ENCODE measurements at regions not wholly inside any gene's neighbourhood (a gene's known extent, or its start where the extent isn't known, plus 50 kb on each side); places are given as distances from the start of the nearest gene placed in this dataset.
"Not testable (repeated sequence)": the region's sequence is repeated elsewhere in the genome, so short reads cannot be mapped to it uniquely, and the experiment has no call there.

DNA sequence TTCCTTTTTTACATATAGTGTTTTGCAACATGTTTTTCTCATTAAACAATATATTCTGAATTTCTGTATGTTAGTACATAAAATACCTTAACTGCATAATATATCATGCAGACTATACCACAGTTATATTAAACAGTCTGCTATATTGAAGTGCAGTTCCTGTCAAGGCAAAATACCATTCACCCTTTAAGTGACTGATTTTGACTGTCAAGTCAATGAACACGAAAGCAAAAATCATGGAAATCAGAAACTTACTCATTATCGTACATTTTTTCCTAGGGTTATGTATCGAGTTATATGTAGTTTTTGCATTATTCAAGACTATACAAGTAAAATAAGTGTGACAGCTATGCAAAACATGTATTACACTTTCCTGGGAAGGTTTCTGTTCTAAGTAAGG lies 361.6 kb upstream of the MAP2 start:
- no peak for DNase-seq (ENCODE audit: low spot score)

DNA sequence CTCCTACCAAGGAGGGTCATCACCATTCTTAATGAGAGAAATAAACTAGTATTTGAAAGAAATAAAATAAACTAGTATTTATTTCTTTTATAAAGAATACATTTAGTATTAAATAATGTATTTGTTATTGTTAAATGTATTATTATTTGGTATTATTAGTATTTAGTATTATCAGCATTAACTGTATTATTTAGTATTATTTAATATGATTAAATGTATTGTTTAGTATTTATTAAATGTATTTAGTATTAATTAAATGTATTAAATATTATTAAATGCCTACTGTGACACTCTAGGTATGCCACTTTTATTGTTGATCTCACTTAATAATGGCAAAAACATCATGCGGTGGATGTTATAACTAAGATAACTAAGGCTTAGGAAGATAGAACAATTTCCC lies 353.6 kb upstream of the MAP2 start:
- no peak for DNase-seq (ENCODE audit: low spot score)

DNA sequence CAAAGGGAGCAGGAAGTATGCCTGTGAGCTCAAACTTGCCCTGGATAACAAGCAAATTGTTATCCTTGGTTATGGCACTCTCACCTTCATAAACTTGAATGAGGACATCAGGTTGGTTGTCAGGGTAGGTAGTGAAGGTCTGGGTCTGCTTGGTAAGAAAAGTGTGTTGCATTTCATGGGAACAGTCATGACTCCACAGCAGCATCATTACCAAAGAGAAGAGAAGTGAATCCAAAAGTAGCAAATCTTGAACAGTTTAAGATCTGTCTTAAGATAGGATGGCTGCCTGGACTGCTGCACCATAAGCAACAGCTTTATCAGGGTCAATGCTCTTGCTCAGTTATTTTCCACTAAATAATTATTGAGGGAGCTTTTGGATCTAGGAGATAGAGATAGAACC lies 350.7 kb upstream of the MAP2 start:
- no peak for DNase-seq (ENCODE audit: low spot score)

DNA sequence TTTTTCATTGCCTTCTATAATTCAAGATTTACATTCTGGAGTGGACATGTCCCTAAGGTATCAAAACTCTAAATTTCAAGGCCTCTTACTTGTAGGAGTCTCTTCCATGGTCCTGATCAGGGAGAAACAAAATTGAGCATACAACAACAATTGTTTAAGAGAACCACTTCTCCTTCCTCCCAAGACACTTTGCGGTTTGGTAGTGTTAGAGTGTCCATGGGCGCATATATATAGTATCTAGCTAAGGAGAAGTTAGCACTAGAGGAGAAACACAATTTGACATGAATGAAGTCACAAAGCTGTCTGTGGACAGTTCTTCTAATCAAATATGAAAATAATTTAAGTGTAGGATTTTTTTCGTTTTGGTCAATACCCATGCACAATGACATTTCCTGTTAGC lies 349.1 kb upstream of the MAP2 start:
- no peak for DNase-seq (ENCODE audit: low spot score)

DNA sequence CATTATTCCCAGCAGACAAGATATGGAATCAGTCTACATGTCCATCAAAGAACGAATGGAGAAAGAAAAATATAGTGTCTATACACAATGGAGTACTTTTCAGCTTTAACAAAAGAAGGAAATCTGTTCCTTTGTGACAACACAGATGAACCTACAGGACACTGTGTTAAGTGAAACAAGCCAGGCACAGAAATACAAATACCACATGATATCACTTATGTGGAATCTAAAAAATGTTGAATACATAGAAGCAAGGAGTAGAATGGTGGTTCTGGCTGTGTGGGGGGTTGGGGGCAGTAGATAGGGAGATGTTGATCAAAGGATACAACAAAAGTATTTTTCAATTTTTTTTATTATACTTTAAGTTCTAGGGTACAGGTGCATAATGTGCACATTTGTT lies 347.7 kb upstream of the MAP2 start:
- DNase-seq (ENCODE audit: low spot score) = no peak

DNA sequence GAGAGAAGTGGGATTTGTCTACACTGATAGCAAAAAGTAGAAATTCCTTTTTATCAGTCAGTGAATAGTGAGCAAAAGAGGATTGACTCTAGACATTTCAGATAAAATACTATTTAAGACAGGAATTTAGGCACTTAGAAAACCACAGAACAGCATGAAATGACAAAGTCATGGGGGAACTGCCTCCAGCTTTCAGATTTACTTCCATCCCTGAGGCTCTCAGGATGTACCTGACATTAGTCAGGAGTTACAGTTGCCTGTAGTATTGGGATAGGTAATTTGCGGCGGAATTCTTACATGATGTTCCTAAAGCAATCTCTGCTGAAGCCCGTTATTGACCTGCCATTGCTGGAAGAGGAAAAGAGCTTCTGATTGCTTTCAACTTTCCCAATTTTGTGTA lies 337.1 kb upstream of the MAP2 start:
- DNase-seq (ENCODE audit: low spot score) = no peak

DNA sequence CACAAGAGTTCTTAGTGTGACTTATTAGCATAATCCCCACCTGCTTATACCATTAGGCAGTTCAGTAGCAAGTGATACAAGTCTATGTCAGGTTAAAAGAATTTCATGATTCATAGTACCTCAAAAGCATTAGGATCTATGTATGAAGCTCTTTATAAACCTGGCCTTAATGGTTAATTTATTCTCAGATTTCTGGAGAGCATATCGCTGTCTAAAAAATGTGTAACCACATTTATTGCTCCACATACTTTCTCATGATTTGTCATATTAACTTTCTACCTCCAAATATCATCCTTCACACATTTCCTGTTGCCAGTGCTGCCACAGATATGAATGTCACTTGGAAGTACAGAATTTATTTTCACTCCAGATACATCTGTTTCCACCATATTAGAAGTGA lies 332.8 kb upstream of the MAP2 start:
- DNase-seq (ENCODE audit: low spot score) = no peak

DNA sequence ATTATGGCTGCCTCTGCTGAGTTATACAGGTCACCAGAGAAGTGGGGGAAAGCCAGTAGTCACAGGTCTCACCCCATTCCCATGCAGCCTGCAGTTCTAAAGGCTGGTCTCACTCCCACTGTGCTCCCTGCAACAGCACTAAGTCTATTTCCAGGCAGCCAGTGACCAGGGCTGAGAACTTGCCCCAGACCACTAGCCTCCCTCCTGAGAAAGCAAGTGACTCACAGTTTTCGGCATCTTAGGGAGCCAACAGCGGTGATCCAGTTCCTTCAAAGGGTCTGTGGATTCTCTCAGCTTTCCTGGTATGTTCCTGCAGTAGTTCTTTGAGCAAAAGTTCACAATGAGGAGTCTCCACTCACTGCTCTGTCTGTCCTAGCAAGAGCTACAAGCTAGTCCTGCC lies 329.6 kb upstream of the MAP2 start:
- DNase-seq (ENCODE audit: low spot score) = no peak

DNA sequence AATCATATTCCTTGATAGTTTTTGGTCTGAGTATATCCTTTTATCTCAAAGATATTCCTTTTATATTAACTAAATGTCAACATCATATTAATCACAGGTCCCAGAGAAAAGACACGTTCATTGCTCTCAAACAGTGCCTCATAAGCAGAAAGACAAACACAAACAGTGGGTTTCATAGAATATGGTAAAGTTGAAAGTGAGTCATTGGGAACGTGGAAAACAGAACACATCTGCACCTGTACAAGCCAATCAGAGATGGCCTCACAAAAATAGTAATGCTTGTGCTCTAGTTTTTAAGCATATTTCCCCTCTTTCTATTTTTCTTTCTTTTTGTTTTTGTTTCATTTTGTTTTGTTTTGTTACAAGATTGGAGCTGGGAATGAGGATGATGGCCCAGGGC lies 328.4 kb upstream of the MAP2 start:
- no peak for DNase-seq (ENCODE audit: low spot score)

DNA sequence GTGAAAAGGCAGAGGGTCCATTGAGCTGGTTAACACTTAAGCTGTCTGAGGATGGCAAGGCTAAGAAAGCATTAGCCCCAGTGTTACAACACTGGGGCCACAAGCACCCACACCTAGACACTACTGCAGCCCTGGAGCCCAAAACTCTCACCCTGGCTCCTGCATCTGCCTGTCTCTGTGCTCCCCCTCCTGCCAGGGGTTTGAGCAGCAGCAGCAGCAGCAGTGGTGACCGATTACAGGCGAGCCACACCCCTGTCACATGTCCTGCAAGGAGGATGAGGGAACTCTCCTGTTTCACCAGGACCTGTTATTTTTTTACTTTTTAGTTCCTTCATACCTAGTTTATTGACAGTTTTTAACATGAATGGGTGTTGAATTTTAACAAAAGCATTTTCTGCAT lies 326.7 kb upstream of the MAP2 start:
- no peak for DNase-seq (ENCODE audit: low spot score)

DNA sequence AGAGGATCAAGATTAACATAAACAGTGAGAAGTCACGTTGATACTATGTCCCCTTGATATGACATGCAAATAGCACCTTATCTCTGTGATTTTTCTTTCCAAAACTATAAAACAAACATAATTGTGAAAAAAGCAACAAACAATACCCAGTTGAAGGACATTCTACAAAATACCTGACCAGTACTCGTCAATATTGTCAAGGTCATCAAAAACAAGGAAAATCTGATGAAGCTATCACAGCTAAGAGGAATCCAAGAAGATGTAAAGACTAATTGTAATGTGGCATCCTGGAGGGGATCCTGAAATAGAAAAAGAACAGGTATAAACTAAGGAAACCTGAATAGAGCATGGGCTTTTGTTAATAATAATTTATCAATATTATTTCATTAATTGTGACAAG lies 321.5 kb upstream of the MAP2 start:
- no peak for DNase-seq (ENCODE audit: low spot score)

DNA sequence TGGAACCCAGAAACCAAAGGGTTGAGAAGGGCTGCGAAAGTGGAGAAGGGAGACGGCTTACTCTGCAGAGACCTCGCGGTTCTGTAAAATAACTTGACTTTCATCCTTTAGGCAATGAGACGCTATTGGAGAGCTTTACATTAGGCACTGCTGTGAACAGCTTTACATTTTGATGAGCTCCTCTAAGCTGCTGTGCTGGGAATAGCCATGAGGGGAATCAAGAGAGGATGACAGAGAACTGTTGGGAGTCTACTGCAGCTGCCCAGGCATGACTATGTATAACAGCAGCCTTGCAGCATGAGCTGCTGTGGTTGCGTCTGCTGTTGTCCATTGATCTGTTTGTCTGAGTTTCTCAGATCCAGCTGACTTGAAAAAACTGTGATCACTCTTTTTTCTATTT lies 310.8 kb upstream of the MAP2 start:
- no peak for DNase-seq (ENCODE audit: low spot score)

DNA sequence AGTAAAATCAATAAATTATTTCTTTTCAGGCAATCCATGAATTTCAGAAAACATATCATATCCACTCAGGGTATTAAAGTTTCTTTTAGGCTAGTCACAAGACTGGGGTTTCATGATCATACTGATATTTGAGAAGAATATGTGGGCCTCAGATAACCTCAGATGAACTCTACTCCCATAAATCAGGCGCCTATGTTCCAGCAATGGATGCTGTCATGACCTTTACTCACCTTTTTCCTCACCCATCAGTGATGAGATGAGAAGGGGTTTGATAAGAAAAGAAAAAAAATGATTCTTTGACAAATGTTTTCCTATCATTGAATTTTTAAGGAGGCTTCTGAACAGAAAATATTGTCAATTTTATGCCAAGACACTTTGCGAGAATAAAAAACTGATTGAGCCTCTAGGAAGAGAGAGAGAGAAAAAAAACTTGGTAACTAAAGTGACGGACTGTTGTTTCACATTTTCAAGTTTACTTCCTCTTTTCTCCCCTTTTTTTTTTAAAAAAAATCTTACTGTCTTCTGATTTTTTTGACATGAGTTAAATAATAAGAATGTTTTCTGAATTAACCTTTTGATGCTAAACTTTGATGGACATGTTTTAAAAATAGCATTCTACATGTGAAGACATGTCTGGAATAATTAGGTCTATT lies 309.1 kb upstream of the MAP2 start:
- no peak for DNase-seq (ENCODE audit: low spot score)

DNA sequence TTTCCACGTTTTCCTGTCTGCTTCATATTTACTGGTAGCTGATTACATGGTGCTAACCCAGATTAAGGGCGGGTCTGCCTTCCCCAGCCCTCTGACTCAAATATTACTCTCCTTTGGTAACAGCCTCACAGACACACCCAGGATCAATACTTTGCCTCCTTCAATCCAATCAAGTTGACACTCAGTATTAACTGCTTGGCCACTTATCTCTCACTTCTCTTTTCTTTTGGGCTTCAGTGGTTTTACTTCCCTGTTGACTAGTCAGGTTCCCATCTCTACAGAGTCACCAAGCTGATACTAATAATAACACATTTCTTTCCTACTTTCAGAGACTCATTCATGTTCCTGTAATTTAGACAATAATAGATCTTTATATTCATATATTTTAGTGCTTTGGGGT lies 302.2 kb upstream of the MAP2 start:
- no peak for DNase-seq (ENCODE audit: low spot score)

DNA sequence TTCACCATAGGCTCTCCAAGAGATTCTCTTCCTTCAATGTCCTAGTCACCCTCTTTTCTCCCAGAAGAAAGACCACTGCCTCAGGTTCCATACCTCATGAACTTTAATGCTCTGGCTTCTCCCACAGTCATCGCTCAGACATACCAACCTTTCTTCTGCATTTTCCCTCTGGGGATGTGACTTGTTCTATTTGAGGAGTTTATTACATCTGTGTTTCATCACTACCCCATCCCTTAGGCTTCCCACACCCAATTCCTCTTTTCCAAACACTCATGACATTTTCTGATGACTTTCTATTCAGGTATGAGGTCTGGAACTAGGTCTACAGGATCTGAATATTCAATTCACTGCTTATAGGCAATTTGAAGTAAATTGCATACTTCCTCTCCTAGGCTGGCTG lies 298.6 kb upstream of the MAP2 start:
- DNase-seq (ENCODE audit: low spot score) = no peak

DNA sequence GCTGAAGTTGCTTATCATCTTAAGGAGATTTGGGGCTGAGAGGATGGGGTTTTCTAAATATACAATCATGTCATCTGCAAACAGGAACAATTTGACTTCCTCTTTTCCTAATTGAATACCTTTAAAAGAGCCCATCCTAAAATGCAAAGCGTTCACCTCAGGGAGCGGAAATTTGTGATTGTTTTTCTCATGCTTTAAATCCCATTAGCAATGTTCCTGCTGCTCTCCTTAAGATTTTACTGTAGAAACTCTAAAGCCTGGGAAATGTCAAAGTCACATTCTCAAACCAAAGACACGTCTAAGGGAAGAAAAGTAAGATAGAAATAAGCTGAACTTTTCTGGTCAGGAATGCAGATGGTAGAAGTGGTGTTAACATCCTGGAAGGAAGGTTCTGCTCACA lies 285.8 kb upstream of the MAP2 start:
- DNase-seq (ENCODE audit: low spot score) = no peak

DNA sequence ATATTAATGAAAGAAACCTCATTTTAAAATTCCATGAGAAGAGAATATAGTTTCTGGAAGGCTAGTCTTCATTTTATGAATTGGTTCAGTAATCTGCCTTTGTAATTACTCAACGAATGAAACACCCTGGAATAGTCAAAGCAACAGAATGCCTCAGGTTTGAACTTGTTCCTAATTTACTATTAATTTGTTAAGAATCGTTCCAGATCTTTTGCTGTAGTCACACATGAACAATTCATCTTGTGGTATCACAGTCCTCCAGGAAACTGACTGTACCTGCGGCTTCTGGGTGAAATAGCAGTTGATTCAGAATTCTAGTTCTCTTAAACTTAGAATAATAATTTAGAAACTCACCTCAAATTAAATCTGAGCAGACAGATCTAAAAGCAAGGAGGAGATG lies 282.7 kb upstream of the MAP2 start:
- no peak for DNase-seq (ENCODE audit: low spot score)

DNA sequence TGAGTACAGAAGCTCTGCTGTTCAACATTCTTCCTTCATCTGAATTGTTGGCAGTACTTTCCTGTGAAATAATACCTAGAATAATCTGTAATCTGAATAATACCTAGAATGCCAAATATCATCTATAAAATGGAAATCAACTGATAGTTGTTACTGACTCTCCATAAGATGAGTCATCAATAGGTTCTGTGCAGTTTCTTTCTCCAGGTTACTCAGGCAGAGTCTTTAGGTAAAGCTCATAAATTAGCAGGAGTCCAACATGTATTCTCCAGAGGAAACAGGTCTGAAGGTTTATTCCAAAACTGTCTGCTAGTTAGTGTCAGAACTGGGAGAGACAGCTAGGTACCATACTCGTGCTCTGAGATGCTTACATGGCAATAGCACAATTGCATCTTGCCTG lies 282.0 kb upstream of the MAP2 start:
- DNase-seq (ENCODE audit: low spot score) = no peak

DNA sequence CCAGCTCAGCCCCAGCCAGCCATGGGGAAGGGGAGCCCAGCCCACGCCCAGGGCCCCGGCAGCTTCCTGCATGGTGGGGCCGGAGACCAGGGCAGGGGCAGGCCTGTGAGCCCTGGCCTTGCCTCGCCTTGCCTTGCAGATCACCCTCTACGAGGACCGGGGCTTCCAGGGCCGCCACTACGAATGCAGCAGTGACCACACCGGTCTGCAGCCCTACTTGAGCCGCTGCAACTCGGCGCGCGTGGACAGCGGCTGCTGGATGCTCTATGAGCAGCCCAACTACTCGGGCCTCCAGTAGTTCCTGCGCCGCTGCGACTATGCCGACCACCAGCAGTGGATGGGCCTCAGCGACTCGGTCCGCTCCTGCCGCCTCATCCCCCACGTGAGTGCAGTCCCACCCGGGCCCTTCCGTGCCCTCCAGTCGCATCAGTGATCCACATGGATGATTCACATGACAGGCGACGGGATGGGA lies 278.6 kb upstream of the MAP2 start:
- DNase-seq (ENCODE audit: low spot score) = not testable (repeated sequence)

DNA sequence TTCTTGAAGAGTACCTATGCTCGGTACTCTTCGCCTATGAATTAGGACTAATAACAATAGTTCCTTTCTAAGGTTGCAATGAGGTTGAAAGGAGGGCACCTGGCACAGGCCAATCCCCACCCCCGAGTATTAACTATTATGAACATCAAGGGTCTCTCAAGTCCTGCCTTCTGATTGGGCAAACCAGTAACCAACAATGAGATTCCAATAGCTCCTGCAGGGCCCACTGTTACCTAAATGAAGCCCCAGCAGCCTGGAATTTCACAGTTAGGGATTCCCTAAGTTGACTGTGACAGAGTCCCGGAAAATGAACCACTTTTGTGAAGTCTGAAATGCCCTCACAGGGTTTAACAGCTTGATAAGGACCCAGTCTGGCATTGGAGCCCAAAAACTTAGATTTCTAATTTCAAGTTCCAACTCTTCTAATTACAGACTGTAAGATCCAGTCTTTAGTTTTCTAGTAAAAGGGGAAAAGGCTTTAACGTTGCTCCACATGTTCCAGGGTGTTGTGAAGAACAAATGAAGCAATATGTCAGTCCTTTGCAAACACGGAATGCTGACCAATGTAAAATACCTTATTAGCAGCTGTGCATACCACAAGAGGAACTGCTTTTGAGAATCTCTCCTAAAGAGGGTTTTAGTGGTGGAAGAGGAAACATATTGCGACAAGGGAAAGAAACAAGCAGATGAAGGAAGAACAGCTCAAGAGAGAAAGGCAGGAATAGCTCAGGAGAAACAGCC lies 277.7 kb upstream of the MAP2 start:
- DNase-seq (ENCODE audit: low spot score) = no peak

DNA sequence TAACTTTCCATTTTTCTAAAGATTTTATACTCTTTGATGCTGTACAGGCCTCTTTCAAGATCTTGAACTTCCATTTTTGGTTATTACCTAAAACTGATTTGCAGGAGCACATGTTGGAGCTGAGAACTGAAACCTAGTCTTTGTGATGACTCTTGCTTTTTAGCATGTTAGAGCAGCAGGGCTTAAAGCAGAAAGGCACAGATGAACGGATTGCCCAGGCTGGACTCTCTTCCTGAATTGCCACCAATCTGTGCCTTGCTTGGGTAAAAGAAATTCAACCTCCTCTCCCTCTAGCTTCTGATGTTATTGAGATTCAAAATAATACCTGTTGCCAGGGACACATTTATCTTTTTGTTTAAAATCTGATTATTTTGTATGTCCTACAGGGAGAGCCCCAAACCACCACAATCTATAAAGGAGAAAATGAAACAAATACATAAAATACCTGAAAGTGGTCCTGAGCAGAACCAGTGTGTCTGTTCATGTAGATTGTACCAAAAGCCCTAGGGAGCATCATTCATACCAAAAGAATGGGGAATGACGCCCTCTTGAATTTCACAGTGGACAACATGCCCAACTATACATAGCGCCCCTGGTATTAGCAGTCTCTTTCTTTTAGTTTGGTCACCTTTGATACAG lies 277.0 kb upstream of the MAP2 start:
- DNase-seq (ENCODE audit: low spot score) = no peak

DNA sequence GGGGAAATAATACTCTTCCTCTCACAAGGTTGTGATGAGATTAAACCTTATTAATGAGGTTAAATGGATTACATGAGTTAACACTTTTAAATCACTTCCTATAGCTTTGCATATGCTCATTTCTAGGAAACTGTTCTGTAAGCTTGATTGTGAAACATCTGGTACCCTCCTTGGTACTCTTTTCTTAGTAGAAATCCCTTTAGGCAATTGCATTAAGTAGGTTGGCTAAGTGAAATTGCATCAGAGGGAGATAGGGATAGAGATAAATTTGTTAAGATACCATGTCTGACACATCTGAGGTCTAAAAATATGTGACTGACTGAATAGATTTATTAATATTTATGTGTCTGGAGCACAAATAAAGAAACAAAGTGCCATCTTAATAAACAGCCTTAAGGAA lies 275.9 kb upstream of the MAP2 start:
- no peak for DNase-seq (ENCODE audit: low spot score)

DNA sequence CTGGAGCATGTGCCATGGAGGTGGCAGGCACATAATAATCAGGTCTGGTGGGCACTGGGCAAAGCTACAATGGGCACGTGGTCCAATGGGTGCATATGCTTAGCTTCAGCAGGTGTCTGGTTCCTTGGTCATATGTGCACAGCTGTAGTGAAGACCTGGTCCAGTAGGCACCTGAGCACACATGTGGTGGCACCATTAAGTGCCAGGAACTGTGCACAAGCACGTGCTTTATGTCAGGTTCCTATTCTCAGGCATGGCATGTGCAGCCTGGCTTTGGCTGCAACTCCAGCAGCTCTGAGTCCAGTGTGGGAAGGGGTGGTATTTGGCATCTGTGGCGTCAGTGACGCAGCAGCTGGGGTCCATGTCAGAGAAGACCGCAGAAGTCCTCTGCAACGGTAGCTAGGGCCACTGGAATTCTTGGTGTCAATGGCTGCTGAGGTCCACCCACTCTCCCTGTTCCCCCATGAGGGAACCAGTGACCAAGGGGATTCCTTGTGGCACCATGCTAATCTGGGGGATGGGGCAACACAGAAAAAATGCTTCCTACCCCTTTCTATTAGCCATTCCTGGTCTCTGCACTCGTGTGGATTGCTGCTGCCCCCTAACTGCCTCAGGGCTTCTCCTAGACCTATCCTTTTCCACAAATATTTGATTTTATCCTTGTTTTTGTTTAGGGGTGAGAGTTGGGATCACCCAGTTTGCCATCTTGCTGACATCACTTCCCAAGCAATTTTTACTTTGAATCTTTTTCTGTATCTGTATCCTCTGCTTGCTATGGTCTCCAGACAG lies 262.9 kb upstream of the MAP2 start:
- DNase-seq (ENCODE audit: low spot score) = no peak

Data from HuH-7.5 (cell line).